Gastrocnemius medialis (tissue), 4 donors: ENCODE measurements at regions not wholly inside any gene's neighbourhood (a gene's known extent, or its start where the extent isn't known, plus 50 kb on each side); places are given as distances from the start of the nearest gene placed in this dataset.
A peak's percentile ranks its signal among the peaks of the same experiment; 100 is the strongest.
"Not testable (repeated sequence)": the region's sequence is repeated elsewhere in the genome, so short reads cannot be mapped to it uniquely, and the experiment has no call there.

ENCODE experiments used
- ATAC-seq, 2 donors: fragments of 150-250 bp; one replicate each; pipeline ENCODE4 v1.9.1; 2016
- DNase-seq, 2 donors: peaks; one replicate each; pipeline ENCODE4 v3.0.0-alpha.2; 2019
- H3K27ac ChIP-seq, 4 donors: fragments of 200-600 bp; sonication (generic); 1 replicate in 1 of 4; 2 replicates in 3 of 4; pipeline ENCODE4 v1.5.1; 2016 to 2018; ENCODE audit warnings: mild to moderate bottlenecking in 2 of 4, moderate library complexity in 1 of 4
- H3K27me3 ChIP-seq, 3 donors: fragments of 200-600 bp; sonication (generic) in 2 of 3; 1 replicate in 1 of 3; 2 replicates in 2 of 3; pipeline versions ENCODE4 v1.5.1 to v1.6.0; 2016 to 2019; ENCODE audit warnings: mild to moderate bottlenecking in 1 of 3, moderate library complexity in 1 of 3
- H3K36me3 ChIP-seq, 2 donors: fragments of 200-600 bp; sonication (generic) in 1 of 2; one replicate each; pipeline ENCODE4 v1.5.1; 2017 to 2018
- H3K4me1 ChIP-seq, 2 donors: fragments of 200-600 bp; sonication (generic) in 1 of 2; one replicate each; pipeline ENCODE4 v1.5.1; 2016 to 2017; ENCODE audit warnings: mild to moderate bottlenecking in 2 of 2
- H3K4me3 ChIP-seq, 4 donors: fragments of 200-600 bp; sonication (generic) in 3 of 4; 1 replicate in 1 of 4; 2 replicates in 3 of 4; pipeline ENCODE4 v1.5.1; 2016 to 2019; ENCODE audit warnings: mild to moderate bottlenecking in 2 of 4
- H3K9me3 ChIP-seq, 3 donors: fragments of 200-600 bp; sonication (generic) in 2 of 3; 1 replicate in 1 of 3; 2 replicates in 2 of 3; pipeline ENCODE4 v1.5.1; 2016 to 2019
- POLR2A ChIP-seq, 2 donors: fragments of 450-650 bp; IDR thresholded peaks; one replicate each; pipeline ENCODE4 v1.6.1; 2017; ENCODE audit warnings: antibody characterized with exemption in 2 of 2, mild to moderate bottlenecking in 2 of 2, moderate library complexity in 2 of 2
- in situ Hi-C, 4 donors: fragments of 200-750 bp; cut with MboI; loops; one replicate each; pipeline versions ENCODE4 v1.15.0 to v1.8.0; 2017; ENCODE audit warnings: low sequenced_read_pairs in 4 of 4
- intact Hi-C: fragments of 100-400 bp; cut with DNase I; formaldehyde crosslinking; loops from one replicate; pipeline ENCODE4 v1.15.1; 2023; ENCODE audit warnings: low total_unique reads
- TF ChIP-seq, protein P1 (sequence below), 5 experiments: fragments of 450-650 bp in 3 of 5; fragments of 200-600 bp in 2 of 5; sonication (generic) in 2 of 5; IDR thresholded peaks in 4 of 5; conservative IDR thresholded peaks in 1 of 5; 1 replicate in 4 of 5; 2 replicates in 1 of 5; pipeline ENCODE4 v1.5.1; 2016 to 2019; ENCODE audit warnings: antibody characterized with exemption in 5 of 5, mild to moderate bottlenecking in 3 of 5, moderate library complexity in 3 of 5

DNA sequence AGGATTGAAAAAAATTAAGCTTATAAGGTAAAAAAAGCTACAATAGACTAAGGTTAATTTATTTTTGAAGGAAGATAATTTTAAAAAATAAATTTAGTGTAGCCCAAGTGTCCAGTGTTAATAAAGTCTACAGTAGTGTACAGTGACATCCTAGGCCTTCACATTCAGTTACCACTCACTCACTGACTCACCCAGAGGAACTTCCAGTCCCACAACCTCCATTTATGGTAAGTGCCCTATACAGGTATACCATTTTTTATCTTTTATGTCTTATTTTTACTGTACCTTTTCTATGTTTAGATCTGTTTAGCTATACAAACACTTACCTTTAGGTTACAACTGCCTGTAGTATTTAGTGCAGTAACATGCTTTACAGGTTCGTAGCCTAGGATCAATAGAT lies 79.8 kb upstream of the ZNF462 start:
- intact Hi-C loops = no loop called here
- Histone ChIP-seq H3K4me1 (no peaks in the 10 kb centered on the region), H3K4me3 (no peak overlapping the region), H3K36me3 (no peaks in the 10 kb centered on the region), H3K9me3 (no peaks in the 10 kb centered on the region), H3K27ac (no peak overlapping the region), H3K27me3 (no peaks in the 10 kb centered on the region)
- in situ Hi-C loops = no loop called here
- ATAC-seq (no peak), DNase-seq (no peak)
- TF ChIP-seq, protein P1, sequence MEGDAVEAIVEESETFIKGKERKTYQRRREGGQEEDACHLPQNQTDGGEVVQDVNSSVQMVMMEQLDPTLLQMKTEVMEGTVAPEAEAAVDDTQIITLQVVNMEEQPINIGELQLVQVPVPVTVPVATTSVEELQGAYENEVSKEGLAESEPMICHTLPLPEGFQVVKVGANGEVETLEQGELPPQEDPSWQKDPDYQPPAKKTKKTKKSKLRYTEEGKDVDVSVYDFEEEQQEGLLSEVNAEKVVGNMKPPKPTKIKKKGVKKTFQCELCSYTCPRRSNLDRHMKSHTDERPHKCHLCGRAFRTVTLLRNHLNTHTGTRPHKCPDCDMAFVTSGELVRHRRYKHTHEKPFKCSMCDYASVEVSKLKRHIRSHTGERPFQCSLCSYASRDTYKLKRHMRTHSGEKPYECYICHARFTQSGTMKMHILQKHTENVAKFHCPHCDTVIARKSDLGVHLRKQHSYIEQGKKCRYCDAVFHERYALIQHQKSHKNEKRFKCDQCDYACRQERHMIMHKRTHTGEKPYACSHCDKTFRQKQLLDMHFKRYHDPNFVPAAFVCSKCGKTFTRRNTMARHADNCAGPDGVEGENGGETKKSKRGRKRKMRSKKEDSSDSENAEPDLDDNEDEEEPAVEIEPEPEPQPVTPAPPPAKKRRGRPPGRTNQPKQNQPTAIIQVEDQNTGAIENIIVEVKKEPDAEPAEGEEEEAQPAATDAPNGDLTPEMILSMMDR (IDR thresholded peaks at IDR 0.05 in 4 of 5, conservative IDR thresholded peaks at IDR 0.05 in 1 of 5) = no peak
- TF ChIP-seq POLR2A (IDR thresholded peaks at IDR 0.05) = no peak

DNA sequence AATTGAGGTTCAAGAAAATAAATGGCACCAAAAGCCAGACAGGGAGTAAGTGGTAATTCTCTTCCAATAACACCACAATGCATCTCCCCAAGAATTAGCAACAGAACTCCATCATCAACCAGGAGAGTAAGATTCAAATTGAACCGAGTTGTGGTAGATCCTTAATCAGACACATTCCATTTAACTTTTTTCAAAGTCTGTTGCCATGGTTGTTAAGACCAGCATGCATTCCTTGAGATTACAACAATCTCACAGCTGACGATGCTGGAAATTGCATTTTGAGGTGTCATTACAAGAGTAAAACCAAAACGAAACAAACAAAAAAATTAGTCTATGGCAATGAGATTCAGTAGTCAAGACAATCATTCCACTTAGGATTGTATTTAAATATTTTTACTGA lies 78.9 kb upstream of the ZNF462 start:
- H3K36me3 ChIP-seq = no peaks in the 10 kb centered on the region
- intact Hi-C loops (no loop called here), in situ Hi-C loops (no loop called here)
- H3K27me3 ChIP-seq = no peaks in the 10 kb centered on the region
- ATAC-seq = no peak
- no peaks in the 10 kb centered on the region for H3K9me3 ChIP-seq
- H3K27ac ChIP-seq = no peak overlapping the region
- DNase-seq = no peak
- no peak overlapping the region for H3K4me3 ChIP-seq
- TF ChIP-seq, protein P1 (IDR thresholded peaks at IDR 0.05 in 4 of 5, conservative IDR thresholded peaks at IDR 0.05 in 1 of 5) = no peak
- no peak for TF ChIP-seq POLR2A (IDR thresholded peaks at IDR 0.05)
- H3K4me1 ChIP-seq = no peaks in the 10 kb centered on the region

DNA sequence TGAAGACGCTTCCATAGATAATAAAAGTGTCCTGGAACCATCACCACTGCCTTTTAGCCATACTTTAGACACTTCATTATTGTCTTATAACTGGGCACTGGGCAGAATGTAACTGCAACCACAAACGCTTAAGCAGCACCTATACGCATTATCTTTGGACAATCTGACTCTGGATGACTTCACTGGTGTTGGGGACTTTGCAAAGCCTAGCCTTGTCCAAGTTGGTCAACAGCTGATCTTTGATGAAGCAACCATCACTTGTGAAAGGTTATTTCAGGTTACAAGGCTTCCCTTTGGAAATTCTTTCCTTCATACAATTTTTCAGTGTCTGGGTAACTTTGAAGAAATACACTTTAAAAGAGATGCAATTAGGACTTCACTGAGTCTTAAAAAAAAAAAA lies 77.8 kb upstream of the ZNF462 start:
- DNase-seq (no peak), ATAC-seq (peak; percentile 52 to 83)
- Histone ChIP-seq H3K4me1 (no peaks in the 10 kb centered on the region), H3K27ac (no peak overlapping the region), H3K9me3 (no peaks in the 10 kb centered on the region), H3K36me3 (no peaks in the 10 kb centered on the region), H3K4me3 (no peak overlapping the region), H3K27me3 (no peaks in the 10 kb centered on the region)
- intact Hi-C loops (no loop called here), in situ Hi-C loops (no loop called here)
- TF ChIP-seq, protein P1 (IDR thresholded peaks at IDR 0.05 in 4 of 5, conservative IDR thresholded peaks at IDR 0.05 in 1 of 5) = no peak
- TF ChIP-seq POLR2A (IDR thresholded peaks at IDR 0.05) = no peak

DNA sequence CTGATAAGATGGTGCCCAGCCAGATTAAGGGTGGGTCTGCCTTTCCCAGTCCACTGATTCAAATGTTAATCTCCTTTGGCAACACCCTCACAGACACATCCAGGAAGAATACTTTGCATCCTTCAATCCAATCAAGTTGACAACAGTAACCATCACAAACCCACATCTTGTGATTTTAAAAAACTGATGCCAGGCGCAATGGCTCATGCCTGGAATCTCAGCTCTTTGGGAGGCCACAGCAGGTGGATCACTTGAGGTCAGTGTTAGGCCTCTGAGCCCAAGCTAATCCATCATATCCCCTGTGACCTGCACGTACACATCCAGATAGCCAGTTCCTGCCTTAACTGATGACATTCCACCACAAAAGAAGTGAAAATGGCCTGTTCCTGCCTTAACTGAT lies 74.9 kb upstream of the ZNF462 start:
- H3K4me3 ChIP-seq, intact Hi-C loops, in situ Hi-C loops: not testable (repeated sequence)

DNA sequence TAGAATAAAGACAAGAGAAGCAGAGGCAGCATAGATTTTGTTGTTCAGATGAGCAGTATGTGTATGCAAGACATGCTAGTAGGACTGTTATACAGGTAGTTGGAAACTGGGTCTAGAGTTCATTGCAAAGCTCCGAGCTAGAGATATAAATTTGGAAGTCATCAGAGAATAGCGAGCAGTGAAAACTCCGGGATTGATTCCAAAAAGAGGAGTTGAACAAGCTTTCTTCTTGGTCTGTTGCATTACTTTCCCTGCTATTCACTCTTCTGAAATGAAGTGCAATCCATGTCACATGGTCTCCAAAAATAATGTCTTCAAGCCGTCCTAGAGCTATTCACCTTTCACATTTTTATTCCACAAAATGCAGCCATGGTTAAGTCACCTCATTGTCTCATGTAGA lies 67.9 kb upstream of the ZNF462 start:
- Histone ChIP-seq H3K27me3 (no peaks in the 10 kb centered on the region), H3K36me3 (no peaks in the 10 kb centered on the region), H3K4me3 (no peak overlapping the region), H3K4me1 (peaks cover 11 to 17% of the 10 kb centered on the region in 2 donors), H3K9me3 (no peaks in the 10 kb centered on the region), H3K27ac (no peak overlapping the region)
- in situ Hi-C loops (no loop called here), intact Hi-C loops (no loop called here)
- TF ChIP-seq POLR2A (IDR thresholded peaks at IDR 0.05) = no peak
- DNase-seq (no peak), ATAC-seq (no peak)

More for the DNA sequence above, 74.9 kb upstream of the ZNF462 start:
- ATAC-seq, H3K9me3 ChIP-seq, H3K4me1 ChIP-seq, H3K27me3 ChIP-seq, H3K27ac ChIP-seq, H3K36me3 ChIP-seq, DNase-seq: not testable (repeated sequence)

DNA sequence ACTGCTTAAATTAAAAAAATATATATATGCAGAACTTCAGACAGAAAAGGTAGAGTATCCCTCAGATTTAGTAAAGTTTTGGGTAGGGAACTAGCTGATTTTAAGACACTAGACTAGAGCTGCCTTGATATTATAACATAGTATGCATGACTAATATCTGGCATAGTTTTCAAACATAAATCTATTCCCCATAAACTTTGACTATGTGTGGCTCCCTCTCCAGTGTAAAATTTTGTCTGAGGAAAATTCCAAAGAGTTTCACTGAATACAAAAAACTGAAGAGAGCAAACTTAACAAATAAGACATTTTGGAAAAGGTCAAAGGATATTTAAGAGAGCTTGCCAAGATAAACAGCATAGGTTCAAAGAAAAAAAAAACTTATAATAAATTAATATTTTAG lies 66.2 kb upstream of the ZNF462 start:
- ATAC-seq (no peak), DNase-seq (no peak)
- no peak for TF ChIP-seq POLR2A (IDR thresholded peaks at IDR 0.05)
- TF ChIP-seq, protein P1 (IDR thresholded peaks at IDR 0.05 in 4 of 5, conservative IDR thresholded peaks at IDR 0.05 in 1 of 5) = no peak
- H3K4me1 ChIP-seq = peaks cover 11 to 17% of the 10 kb centered on the region in 2 donors
- H3K27ac ChIP-seq = no peak overlapping the region
- no peaks in the 10 kb centered on the region for H3K9me3 ChIP-seq
- no peaks in the 10 kb centered on the region for H3K36me3 ChIP-seq
- H3K4me3 ChIP-seq = no peak overlapping the region
- intact Hi-C loops (no loop called here), in situ Hi-C loops (no loop called here)
- no peaks in the 10 kb centered on the region for H3K27me3 ChIP-seq
